DMS53 treated with DMSO at 0.1 percent for 48 hours (cell line): ENCODE measurements at regions not wholly inside any gene's neighbourhood (a gene's known extent, or its start where the extent isn't known, plus 50 kb on each side); places are given as distances from the start of the nearest gene placed in this dataset.
"Not testable (repeated sequence)": the region's sequence is repeated elsewhere in the genome, so short reads cannot be mapped to it uniquely, and the experiment has no call there.

Source experiments
- DNase-seq: peaks from one replicate; lab custom pipeline; 2025; ENCODE audit not compliant: unreplicated experiment; lab: John Stamatoyannopoulos, UW

DNA sequence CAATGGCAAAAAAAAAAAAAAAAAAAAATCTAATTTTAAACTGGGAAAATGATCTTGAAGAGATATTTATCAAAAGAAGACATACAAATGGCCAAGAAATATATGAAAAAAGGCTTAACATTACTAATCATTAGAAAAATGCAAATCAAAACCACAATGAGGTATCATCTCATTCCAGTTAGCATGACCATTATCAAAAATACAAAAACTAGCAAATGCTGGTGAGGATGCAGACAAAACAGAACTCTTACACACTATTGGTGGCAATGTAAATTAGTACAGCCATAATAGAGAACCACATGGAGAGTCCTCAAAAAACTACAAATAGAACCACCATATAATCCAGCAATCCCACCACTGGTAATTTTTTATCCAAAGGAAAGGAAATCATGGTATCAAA lies 489.6 kb downstream of the TNS3 start:
- no peak for DNase-seq

DNA sequence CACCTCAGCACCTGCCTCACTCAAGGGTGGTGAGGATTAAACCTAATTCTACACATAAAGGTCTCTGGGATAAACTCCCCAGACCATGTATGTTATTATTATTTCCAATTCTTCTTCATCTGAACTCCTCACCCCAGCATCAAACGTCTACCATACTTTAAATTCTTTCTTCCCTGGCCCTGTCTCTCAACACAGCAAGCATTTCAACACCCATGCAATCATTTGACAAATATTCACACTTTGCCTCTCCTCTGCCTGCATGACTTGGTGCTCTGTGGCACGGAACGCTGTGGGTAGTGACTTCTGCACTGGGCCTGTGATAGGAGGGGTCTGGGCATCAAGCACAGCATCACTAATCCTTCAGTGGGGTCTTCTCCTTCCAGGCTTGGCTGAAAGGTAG lies 490.8 kb downstream of the TNS3 start:
- no peak for DNase-seq

DNA sequence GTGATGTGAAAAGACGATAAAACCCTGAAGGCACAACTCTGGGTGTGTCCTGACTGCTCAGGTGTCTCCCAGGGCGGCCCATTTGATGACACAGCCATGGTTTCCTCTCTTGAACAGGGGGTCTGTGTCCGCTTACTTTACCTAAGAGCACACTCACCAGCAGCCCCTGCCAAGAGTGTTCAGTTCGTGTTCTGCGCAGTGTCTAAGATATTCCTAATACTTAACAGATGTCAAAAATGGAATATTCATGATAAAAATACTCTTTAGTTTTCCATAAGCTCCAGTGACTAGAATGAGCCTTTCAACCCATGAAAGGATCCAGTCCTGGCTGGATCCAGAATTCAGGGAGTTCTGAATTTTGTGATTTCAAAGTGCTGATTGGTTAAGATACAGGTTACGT lies 492.4 kb downstream of the TNS3 start:
- no peak for DNase-seq

DNA sequence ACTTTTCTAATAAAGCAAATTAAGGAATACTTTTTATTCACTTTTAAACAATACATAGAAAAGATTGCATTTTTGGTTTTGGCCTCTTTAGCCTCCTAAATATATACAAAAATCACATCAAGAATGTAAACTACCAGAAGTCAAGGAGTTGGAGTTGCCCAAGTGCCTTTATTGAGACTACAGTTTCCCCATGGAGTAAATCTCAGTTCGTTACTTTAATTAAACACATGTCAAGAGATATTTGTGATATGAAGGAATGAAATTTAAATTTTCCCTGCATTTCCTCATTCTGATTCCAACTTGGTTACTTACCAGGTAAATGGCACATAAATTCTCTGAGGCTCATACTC lies 492.9 kb downstream of the TNS3 start:
- no peak for DNase-seq

DNA sequence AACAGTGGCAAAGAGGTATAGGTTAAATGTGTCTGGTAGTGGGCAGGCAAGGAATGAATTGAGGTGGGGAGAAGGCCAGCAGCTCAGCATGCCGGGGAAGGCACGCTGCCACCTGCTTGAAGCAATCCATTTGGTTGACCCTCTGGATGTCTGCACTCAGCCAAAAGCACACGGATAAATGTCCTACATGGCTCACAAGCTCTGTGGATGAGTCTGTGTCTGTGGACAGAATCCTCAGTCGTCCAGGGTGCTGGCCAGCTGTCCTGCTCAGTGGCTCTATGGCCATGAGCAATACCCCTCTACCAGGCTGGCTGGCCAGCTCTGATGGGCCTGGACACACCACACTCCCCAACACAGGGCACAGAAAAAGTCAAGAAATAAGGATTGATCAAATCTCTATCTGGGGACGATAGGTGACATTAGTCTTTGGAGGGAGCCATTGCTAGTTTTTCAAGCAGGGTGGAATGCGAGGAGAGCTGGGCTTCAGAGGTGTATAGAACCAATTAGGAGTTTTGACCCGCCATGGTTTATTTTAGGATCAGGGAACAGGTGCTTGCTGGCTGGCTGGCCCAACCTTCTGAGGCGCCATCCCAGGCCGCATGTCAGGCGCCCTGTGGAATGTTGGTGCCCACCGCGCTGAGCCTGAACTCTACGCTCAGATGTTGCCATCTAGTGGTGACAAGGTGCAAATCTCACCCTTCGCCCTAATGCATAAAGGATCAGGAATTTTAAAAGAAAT lies 493.4 kb downstream of the TNS3 start:
- no peak for DNase-seq

DNA sequence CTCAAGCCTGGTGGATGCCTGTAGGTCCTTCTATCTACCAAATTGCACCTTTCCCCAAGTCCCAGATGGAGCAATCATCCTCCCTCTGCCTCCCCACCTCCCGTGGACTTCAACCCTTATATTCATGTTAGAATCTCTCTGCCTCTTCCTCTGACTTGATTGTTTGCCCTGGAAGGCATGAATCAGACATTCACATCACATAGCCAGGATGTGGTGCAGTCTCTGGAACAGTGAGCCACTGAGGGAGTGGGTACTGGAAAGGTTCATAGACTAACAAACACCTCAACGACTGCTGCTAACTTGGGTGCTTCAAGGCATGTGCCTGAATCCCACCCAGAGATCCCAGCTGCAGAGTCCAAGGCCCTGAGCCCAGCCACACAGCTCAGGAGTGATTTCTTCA lies 494.0 kb downstream of the TNS3 start:
- no peak for DNase-seq

DNA sequence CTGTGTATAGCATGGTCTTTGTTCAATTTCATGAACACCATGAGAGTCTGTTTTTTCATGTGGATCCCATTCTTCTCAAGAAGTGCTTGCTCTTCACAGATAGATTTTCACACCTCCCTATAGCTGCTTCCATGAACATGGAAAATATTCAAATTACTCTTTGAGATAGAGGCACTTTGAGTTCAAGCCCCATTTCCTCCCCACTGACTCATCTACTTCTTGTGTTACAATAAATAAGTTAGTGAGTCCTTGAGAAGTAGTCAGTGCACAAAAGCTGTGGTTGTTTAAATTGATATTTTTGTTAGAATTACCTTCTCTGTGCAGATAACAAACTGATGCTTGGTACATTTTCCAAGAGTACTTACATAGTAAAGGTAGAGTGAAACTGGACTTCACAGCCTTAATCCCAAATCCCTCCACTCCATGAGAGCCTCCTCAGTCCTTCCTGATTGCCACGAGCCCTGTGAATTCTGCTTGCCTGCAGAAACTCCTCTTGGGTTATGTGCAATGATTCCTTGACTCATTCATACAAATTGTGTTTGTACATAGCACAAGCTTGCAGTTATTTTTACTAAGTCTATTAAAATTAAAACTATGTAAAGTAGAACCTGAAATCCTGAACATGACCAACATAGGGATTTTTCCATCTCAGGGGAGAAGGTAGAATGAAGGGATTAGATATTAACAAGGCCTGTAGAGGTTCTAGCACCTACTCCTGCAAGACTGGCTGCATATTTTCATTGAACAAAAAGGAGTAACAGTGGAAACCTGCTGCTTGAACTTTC lies 496.2 kb downstream of the TNS3 start:
- no peak for DNase-seq

DNA sequence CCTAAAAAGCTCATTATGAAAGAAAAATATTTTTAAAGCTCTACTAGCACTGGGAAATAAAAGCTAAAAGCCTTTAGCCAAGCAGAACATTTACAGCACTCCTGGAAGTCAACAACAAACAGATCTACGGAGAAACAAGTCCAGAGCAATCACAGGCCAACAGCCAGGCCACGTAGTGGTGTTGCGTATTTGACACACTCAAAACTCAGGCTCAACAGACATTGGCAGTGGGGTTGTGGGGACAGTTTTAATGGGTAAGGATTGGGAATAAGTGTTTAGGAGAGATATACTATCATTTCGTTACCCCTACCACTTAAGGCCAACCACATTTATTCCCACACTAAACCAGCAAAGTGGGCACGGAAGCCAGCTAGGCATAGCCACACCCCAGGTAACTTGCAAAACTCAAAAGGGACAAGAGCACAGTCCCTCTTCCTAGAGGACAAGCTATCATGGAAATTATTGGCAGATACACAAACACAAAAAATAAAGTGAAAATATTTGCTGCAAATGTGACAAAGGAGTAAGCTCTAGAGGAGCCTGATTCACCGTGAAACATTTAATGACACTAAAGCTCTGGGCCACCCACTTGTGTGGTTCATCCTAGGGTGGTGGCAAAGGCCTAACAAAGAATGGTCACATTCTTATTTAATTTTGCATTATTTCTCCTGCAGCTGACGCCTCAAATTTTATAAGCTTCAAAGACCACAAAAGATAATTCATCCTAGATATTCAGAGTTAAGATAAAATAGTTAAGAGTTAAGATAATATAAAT lies 498.2 kb downstream of the TNS3 start:
- DNase-seq: no peak

DNA sequence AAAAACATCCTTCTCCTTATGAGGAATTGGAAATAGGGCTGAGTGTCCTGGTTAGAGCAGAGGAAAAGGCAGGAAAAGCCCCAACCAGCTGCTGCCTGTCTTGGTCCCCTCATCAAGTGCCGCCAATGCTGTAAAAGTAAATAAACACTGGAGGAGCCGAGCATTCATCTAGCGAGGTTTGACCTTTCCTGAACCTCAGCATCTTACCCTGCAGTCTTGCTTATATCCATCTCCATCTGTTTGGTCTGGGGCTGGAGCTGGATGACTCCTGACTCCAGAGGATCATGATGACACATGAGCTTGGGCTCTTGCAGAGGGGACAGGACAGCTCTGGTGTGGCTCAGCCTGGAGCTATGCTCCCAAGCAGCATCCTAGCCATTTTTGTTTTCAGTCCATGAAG lies 501.1 kb downstream of the TNS3 start:
- peak; percentile 41 for DNase-seq

DNA sequence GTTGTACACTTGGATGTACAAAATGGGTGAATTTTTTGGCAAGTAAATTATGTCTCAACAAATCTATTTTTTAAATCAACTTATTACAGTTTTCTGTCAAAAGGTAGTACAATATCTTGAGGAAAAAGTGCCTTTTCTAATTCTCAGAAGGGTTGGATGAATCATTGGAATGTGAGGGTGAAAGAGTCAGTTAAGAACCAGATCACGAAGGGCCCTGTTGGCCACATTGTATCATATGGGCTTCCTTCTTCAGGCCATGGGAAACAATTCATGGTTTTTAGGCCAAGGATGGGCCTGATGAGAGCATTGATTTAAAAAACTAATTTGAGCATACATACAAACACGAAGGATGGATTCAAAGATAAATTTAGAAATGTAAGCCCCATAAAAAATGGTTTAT lies 503.7 kb downstream of the TNS3 start:
- DNase-seq: no peak

DNA sequence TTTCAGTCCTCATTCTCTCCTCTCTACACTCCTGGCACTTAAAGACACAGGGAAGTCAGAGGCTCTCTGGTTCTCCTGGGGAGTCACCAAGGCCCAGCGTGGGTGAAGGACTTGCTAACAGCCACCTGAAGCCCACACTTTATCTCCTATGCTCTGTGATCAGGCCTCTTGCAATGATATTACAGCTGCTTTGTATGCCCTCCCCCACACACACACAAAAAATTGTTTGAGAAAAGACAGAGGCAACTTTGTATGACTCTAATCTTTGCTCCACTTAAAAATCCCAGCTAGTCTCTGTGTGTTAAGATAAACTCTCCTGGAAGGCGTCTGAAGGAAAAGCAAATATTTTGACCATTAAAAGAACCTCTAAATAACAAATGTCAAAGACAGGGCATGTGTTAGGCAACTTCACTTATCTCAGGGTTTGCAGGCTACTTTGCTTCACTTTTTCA lies 507.2 kb downstream of the TNS3 start:
- DNase-seq: no peak

DNA sequence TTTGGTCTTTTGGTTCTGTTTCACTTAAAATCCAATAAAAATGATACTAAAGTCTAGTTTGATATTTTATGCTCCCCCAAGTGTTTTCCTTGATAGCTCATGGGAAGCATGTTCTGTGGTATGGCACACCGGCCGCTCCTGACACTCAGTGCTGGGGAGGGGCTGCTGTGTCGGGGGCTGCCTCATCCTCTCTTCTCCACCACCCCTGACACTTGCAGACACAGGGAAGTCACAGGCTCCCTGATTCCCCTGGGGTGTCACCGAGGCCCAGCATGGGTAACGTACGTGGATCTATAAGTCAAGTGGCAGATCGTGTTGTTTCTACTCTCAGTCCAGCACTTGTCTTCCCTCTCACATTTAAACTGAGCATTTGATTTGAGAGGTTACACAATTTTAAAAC lies 508.6 kb downstream of the TNS3 start:
- no peak for DNase-seq

DNA sequence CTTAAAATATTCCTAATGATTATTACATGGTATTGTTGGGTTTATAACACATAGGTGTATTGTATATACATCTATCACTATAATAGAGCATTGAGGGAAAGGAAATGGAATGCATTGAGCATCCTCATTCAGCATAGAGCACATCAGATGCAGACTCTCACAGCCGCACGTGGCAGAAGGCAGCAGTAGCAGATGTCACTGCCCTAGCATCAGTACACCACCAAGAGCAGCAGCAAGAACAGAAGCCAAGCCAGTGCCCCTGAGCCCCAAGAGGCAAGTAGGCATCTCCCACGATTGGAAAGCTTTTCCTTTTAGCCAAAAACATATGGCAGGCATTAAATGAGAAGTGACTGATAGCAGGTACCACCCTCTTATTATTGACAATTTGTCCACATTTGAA lies 510.0 kb downstream of the TNS3 start:
- DNase-seq: no peak

DNA sequence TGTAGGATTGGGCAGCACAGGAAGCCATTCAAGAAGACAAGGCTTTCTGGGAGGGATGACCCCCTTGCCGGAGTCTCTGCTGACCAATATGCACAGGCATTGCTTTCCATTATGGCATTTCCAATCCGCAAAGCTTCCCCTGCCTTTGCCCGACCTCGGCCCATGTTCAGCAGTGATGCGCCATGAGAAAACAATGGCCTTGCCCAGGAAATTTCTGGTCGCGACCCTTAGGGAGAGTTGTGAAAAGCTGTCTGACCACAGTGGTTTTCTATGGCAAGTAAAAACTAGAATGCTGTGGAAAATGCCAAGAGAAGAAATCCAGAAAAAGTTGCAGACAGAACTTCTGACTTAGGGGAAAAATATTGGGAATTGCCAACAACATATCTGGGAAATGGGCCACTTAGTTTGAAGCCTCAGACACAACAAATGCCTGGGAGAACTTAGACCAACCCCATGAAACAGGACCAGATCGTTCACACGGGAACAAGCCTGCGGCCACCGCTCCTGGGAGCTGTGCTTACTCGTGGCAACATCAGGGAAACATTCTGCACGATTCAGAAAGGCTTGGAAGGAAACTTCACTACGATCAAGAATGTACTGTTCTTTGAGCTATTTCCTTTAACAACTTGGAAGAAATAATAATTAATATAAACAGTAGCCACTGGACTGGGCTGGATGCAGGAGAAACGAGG lies 512.4 kb downstream of the TNS3 start:
- no peak for DNase-seq

DNA sequence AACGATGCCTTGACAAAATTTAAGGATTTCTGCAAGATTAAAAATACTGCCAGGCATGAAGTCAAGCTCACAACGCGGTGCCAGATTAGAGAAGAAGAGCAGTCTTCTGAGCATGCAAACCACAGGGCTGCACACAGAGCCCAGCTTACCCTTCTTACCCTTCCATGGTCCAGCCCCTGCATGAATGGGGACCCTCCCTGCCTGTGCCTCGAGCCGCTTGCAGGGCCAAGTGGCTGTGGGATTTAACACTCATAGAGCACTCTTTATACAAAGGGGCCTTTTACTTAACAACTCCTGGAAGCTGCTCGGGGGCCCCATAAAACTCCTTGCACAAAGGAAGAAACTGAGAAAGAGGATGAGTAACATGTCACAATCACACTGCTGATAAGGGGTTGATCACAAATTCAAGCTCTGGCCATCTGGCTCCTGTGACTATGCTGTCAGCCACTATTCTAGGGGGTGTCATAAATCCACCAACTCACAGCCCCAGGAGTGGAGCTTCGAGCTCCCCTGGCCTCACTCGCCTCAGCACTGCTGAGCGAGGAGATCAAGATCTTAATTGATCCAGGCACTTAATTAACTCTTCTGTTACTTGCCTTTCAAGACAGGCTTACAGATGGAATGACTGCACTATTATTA lies 514.8 kb downstream of the TNS3 start:
- no peak for DNase-seq

DNA sequence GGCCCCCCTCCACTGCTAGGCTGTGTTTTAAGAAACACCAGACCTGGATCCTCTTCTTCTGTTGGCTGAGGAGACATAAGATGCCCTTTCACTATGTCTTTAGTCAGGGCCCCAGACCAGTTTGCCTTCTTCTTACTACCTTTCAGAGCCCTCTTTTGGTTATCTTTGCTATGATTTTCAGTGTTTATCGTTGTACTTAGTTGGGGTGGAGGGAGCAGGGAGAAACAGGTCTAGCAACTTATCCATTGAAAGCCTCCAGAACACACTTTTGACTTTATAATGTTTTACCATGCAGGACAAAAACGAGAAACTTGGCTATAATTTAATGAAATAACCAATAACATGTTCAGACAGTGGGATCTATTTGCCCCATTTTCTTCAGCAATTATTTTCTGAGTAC lies 525.2 kb downstream of the TNS3 start:
- no peak for DNase-seq

DNA sequence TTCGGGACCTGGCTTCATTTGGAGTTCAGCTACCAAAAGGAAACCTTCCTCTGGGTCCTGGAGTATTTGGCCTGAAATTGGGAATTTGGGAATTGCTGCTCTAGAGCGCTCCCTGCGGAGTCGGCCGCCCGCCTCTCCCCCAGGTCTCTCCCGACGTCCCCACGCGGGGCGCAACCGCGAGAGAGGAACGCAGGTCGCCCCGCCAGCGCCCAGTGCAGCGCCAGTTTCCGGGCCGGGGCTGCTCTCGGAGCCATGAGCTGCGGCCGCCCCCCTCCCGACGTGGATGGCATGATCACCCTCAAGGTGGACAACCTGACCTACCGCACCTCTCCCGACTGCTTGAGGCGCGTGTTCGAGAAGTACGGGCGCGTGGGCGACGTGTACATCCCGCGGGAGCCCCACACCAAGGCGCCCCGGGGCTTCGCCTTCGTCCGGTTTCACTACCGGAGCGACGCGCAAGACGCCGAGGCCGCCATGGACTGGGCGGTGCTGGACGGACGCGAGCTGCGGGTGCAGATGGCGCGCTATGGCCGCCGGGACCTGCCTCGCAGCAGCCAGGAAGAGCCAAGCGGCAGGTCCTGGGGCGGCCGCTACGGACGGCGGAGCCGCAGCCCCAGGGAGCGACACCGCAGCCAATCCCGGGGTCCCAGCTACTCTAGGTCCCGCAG lies 529.2 kb downstream of the TNS3 start:
- DNase-seq: not testable (repeated sequence)

DNA sequence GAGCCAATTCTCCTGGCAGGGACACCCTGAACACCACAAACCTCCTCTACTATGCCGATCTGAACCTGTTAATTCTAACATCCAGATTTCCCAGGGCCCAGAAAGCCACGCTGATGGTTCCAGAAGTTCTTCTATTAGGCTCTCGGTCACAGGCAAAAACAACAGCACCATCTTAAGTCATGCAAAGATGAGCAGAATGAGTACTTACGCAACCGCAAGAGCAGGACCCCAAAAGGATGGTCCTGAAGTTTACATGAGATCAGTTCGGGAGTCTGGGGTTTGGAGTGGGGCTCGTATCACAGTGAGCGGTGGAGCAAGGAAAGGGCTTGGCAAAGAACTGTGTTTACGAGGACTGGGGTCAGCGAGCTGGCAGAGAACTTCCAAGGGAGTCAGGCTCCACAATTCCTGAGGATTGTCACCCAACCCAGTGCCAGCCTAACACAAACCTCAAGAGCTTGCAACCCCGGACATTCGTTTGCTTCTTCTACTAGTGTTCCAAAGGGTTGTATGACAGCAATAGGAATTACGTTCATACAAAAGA lies 532.6 kb downstream of the TNS3 start:
- DNase-seq: no peak

DNA sequence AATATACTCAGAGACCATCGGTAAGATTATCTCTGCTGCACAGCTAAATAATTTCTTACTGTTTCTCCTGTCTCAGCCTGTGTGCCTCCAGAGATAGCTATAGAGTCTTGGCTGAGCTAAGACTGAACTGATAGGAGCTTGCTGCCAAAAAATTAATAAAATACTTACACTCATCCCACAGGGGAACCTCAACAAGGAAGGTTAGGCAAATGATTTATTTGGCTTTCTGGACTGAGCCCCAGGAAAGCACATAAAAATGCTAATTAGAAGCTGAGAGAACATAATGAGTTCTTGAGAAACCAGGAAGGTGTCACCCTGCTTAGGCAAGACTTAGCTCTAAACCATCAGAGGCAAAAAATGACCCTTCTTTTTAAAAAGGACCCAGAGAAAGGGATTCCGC lies 534.5 kb downstream of the TNS3 start:
- DNase-seq: no peak

DNA sequence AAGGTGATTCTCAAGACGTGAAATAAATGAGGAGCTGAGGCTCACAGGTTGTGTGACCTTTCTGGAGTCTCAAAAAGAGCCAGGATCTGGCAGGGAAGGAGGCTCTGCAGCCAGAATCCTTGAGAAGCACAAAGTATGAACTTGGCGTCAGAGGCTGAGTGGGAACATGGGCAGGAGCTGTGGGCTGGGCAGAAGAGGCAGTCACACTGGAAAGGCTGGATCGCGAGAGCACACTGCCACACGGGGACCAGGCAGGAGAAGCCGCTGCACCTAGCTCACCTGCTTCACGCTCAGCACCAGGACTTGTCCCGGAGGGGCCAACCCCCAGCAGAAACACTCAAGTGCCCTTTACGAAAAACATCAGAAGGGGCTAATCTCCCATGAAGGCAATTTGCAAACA lies 535.0 kb downstream of the TNS3 start:
- no peak for DNase-seq
